Smooth muscle cell (in vitro differentiated cells): ENCODE measurements at regions not wholly inside any gene's neighbourhood (a gene's known extent, or its start where the extent isn't known, plus 50 kb on each side); places are given as distances from the start of the nearest gene placed in this dataset.

Source experiments
- DNase-seq: peaks from one replicate; lab custom pipeline; 2025; ENCODE audit not compliant: unreplicated experiment; lab: John Stamatoyannopoulos, UW
- H2AFZ ChIP-seq: fragments of 200-600 bp; sonication (generic); 2 replicates; pipeline ENCODE4 v1.6.0; 2016; ENCODE audit warnings: antibody characterized with exemption, low read depth, mild to moderate bottlenecking
- H3F3A ChIP-seq: fragments of 200-600 bp; sonication (generic); 2 replicates; pipeline ENCODE4 v1.6.0; 2017; ENCODE audit warnings: antibody characterized with exemption, low read depth
- H3K27ac ChIP-seq: fragments of 200-600 bp; sonication (generic); 2 replicates; pipeline ENCODE4 v1.5.1; 2016; ENCODE audit warnings: low read depth, mild to moderate bottlenecking
- H3K27me3 ChIP-seq: fragments of 200-600 bp; sonication (generic); 2 replicates; pipeline ENCODE4 v1.6.1; 2016; ENCODE audit warnings: low read depth, mild to moderate bottlenecking
- H3K36me3 ChIP-seq: fragments of 200-600 bp; sonication (generic); 2 replicates; pipeline ENCODE4 v1.5.1; 2016; ENCODE audit warnings: low read depth
- H3K4me1 ChIP-seq: fragments of 200-600 bp; sonication (generic); 2 replicates; pipeline ENCODE4 v1.5.1; 2016; ENCODE audit warnings: low read depth
- H3K4me2 ChIP-seq: fragments of 200-600 bp; sonication (generic); 2 replicates; pipeline ENCODE4 v1.6.0; 2016; ENCODE audit warnings: mild to moderate bottlenecking
- H3K4me3 ChIP-seq: fragments of 200-600 bp; sonication (generic); 2 replicates; pipeline ENCODE4 v1.5.1; 2016; ENCODE audit warnings: mild to moderate bottlenecking
- H3K79me2 ChIP-seq: fragments of 200-600 bp; sonication (generic); 2 replicates; pipeline ENCODE4 v1.6.0; 2016; ENCODE audit warnings: low read depth, mild to moderate bottlenecking
- H3K9ac ChIP-seq: fragments of 200-600 bp; sonication (generic); 2 replicates; pipeline ENCODE4 v1.6.0; 2016; ENCODE audit warnings: low read depth
- H3K9me3 ChIP-seq: fragments of 200-600 bp; sonication (generic); replicated peaks from 2 replicates; pipeline ENCODE4 v1.5.1; 2016; ENCODE audit warnings: low read depth
- H4K20me1 ChIP-seq: fragments of 200-600 bp; sonication (generic); 2 replicates; pipeline ENCODE4 v1.6.0; 2016; ENCODE audit warnings: low read depth
- whole genome bisulfite sequencing: methylation state at CpG from one replicate; pipeline ENCODE4 v1.1.7; 2016; ENCODE audit warnings: low lambda C conversion rate; 5-methylcytosine and 5-hydroxymethylcytosine counted together
- TF ChIP-seq, protein P1 (sequence below): fragments of 200-600 bp; sonication (generic); IDR thresholded peaks from 2 replicates; pipeline ENCODE4 v1.5.1; 2017; ENCODE audit warnings: borderline replicate concordance, mild to moderate bottlenecking, antibody characterized with exemption; ENCODE audit not compliant: insufficient read depth, poor library complexity, severe bottlenecking

GRCh38 chr4:71941001-71941400, 90.8 kb upstream of the NPFFR2 start:
- H3F3A ChIP-seq = no peaks in the 10 kb centered on the region
- no peak overlapping the region for H3K27ac ChIP-seq
- no peaks in the 10 kb centered on the region for H4K20me1 ChIP-seq
- TF ChIP-seq, protein P1, sequence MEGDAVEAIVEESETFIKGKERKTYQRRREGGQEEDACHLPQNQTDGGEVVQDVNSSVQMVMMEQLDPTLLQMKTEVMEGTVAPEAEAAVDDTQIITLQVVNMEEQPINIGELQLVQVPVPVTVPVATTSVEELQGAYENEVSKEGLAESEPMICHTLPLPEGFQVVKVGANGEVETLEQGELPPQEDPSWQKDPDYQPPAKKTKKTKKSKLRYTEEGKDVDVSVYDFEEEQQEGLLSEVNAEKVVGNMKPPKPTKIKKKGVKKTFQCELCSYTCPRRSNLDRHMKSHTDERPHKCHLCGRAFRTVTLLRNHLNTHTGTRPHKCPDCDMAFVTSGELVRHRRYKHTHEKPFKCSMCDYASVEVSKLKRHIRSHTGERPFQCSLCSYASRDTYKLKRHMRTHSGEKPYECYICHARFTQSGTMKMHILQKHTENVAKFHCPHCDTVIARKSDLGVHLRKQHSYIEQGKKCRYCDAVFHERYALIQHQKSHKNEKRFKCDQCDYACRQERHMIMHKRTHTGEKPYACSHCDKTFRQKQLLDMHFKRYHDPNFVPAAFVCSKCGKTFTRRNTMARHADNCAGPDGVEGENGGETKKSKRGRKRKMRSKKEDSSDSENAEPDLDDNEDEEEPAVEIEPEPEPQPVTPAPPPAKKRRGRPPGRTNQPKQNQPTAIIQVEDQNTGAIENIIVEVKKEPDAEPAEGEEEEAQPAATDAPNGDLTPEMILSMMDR = peak; percentile 46
- 61% methylated on average over 1 of the region's 1 CpG for WGBS
- DNase-seq = no peak
- H3K4me3 ChIP-seq = no peak overlapping the region
- H3K4me1 ChIP-seq = no peaks in the 10 kb centered on the region
- no peaks in the 10 kb centered on the region for H3K27me3 ChIP-seq
- no peak overlapping the region for H3K9ac ChIP-seq
- no peaks in the 10 kb centered on the region for H3K79me2 ChIP-seq
- H3K36me3 ChIP-seq = no peaks in the 10 kb centered on the region
- no peak overlapping the region for H3K4me2 ChIP-seq
- no peaks in the 10 kb centered on the region for H3K9me3 ChIP-seq
- no peak overlapping the region for H2AFZ ChIP-seq

DNA sequence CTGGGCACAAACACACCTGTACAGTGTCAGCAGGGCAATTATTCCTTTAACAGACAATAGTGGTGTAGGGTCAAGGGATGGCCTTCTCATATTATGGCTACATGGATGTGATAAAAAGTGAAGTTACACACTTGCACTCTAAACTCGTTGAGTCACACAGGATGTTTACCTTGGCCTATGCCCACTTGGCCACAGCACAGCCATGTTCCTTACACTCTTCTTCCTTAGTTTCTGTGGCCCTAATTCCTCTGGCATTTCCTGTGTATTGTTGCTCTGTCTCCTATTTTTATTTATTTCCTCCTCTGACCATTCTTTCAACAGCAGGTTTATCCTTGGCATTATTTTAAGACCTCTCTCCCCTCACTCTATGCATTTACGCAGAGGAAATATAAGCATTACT, 86.8 kb upstream of the NPFFR2 start:
- H3K9ac ChIP-seq = no peak overlapping the region
- H3F3A ChIP-seq = no peaks in the 10 kb centered on the region
- no peak overlapping the region for H2AFZ ChIP-seq
- H3K36me3 ChIP-seq = no peaks in the 10 kb centered on the region
- H3K27ac ChIP-seq = no peak overlapping the region
- H3K4me2 ChIP-seq = no peak overlapping the region
- H4K20me1 ChIP-seq = no peaks in the 10 kb centered on the region
- no peaks in the 10 kb centered on the region for H3K4me1 ChIP-seq
- DNase-seq = no peak
- TF ChIP-seq, protein P1 = no peak
- H3K9me3 ChIP-seq = no peaks in the 10 kb centered on the region
- H3K27me3 ChIP-seq = no peaks in the 10 kb centered on the region
- H3K79me2 ChIP-seq = no peaks in the 10 kb centered on the region
- H3K4me3 ChIP-seq = no peak overlapping the region
- 84% methylated on average over 2 of the region's 2 CpGs for WGBS

GRCh38 chr4:71945791-71946190, 86.0 kb upstream of the NPFFR2 start:
- Histone ChIP-seq H4K20me1 (no peaks in the 10 kb centered on the region), H2AFZ (no peak overlapping the region), H3K27ac (no peak overlapping the region), H3K79me2 (no peaks in the 10 kb centered on the region), H3K4me3 (no peak overlapping the region), H3K9me3 (no peaks in the 10 kb centered on the region), H3K9ac (no peak overlapping the region), H3K36me3 (no peaks in the 10 kb centered on the region), H3K4me1 (no peaks in the 10 kb centered on the region), H3F3A (no peaks in the 10 kb centered on the region), H3K4me2 (no peak overlapping the region), H3K27me3 (no peaks in the 10 kb centered on the region)
- WGBS = 50% methylated on average over 2 of the region's 2 CpGs
- TF ChIP-seq, protein P1 = no peak
- DNase-seq = no peak

DNA sequence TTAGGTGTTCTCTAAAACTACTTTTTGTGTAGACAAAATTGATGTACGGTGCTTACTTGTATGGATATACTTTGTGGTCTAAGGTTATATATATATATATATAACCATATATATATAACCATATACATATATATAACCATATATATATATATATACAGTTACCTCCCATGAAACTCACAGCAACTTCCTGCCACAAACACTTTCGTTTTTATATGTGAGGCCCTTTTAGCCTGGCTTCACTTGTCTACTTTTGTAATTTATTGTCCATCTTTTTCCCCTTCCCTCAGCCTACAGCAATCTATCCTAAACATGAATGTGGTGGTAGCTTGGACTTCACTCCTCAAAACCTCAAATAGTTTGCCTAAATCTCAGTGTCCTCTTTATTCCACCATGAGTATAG, 72.8 kb upstream of the NPFFR2 start:
- Histone ChIP-seq H3K4me1 (no peaks in the 10 kb centered on the region), H3K79me2 (no peaks in the 10 kb centered on the region), H3K36me3 (no peaks in the 10 kb centered on the region), H3K9ac (no peak overlapping the region), H4K20me1 (no peaks in the 10 kb centered on the region), H3K9me3 (no peaks in the 10 kb centered on the region), H3F3A (no peaks in the 10 kb centered on the region), H3K4me2 (no peak overlapping the region), H2AFZ (no peak overlapping the region), H3K27me3 (no peaks in the 10 kb centered on the region), H3K27ac (no peak overlapping the region), H3K4me3 (no peak overlapping the region)
- DNase-seq = no peak
- 78% methylated on average over 2 of the region's 2 CpGs for WGBS
- TF ChIP-seq, protein P1 = no peak
